Fibroblast of lung (primary cell): ENCODE measurements at regions not wholly inside any gene's neighbourhood (a gene's known extent, or its start where the extent isn't known, plus 50 kb on each side); places are given as distances from the start of the nearest gene placed in this dataset.

Experiments
- DNase-seq, 2 donors: peaks; one replicate each; pipeline versions ENCODE4 v3.0.0 to v3.0.0-alpha.2; 2010; ENCODE audit warnings: low read depth in 2 of 2
- H2AFZ ChIP-seq: 2 replicates; pipeline ENCODE4 v1.5.1; 2012; ENCODE audit warnings: low read length, control low read depth, inconsistent platforms
- H3K27ac ChIP-seq: 2 replicates; pipeline ENCODE4 v1.5.1; 2011; ENCODE audit warnings: low read length, control low read depth; ENCODE audit not compliant: insufficient read depth
- H3K27me3 ChIP-seq: 2 replicates; pipeline ENCODE4 v1.5.1; 2011; ENCODE audit warnings: mild to moderate bottlenecking, low read length; ENCODE audit not compliant: control insufficient read depth, insufficient read depth
- H3K36me3 ChIP-seq: 2 replicates; pipeline ENCODE4 v1.5.1; 2011; ENCODE audit warnings: low read length; ENCODE audit not compliant: control insufficient read depth, insufficient read depth
- H3K4me1 ChIP-seq: 2 replicates; pipeline ENCODE4 v1.5.1; 2011; ENCODE audit warnings: low read length; ENCODE audit not compliant: control insufficient read depth, insufficient read depth; ENCODE audit errors: extremely low read depth
- H3K4me2 ChIP-seq: 2 replicates; pipeline ENCODE4 v1.5.1; 2011; ENCODE audit warnings: low read length, control low read depth; ENCODE audit not compliant: insufficient read depth; ENCODE audit errors: extremely low read depth
- H3K4me3 ChIP-seq, 4 experiments: fragments of 200-600 bp in 1 of 4; sonication (generic) in 1 of 4; replicated peaks in 1 of 4; 2 replicates each; pipeline ENCODE4 v1.5.1; 2011 to 2016; ENCODE audit warnings: low read length in 4 of 4, low read depth in 3 of 4, mild to moderate bottlenecking in 3 of 4, control low read depth in 2 of 4, inconsistent platforms in 1 of 4, mixed read lengths in 1 of 4; ENCODE audit not compliant: insufficient read depth in 1 of 4; ENCODE audit errors: control extremely low read depth in 1 of 4
- H3K79me2 ChIP-seq: 2 replicates; pipeline ENCODE4 v1.5.1; 2012; ENCODE audit warnings: mild to moderate bottlenecking, low read length, inconsistent platforms; ENCODE audit not compliant: control insufficient read depth, insufficient read depth
- H3K9ac ChIP-seq: 2 replicates; pipeline ENCODE4 v1.5.1; 2011; ENCODE audit warnings: mild to moderate bottlenecking, low read length, control low read depth; ENCODE audit not compliant: insufficient read depth
- H3K9me3 ChIP-seq: 2 replicates; pipeline ENCODE4 v1.5.1; 2012; ENCODE audit warnings: low read depth, low read length; ENCODE audit not compliant: control insufficient read depth, insufficient read depth
- H4K20me1 ChIP-seq: 2 replicates; pipeline ENCODE4 v1.5.1; 2011; ENCODE audit warnings: low read length; ENCODE audit not compliant: control insufficient read depth, insufficient read depth; ENCODE audit errors: extremely low read depth
- CTCF ChIP-seq, 2 donors: IDR thresholded peaks in 1 of 2; conservative IDR thresholded peaks in 1 of 2; 1 replicate in 1 of 2; 2 replicates in 1 of 2; pipeline ENCODE4 v1.5.1; 2011 to 2012; ENCODE audit warnings: low read length in 2 of 2, control low read depth in 1 of 2, inconsistent platforms in 1 of 2, low read depth in 1 of 2, mild to moderate bottlenecking in 1 of 2
- EZH2 ChIP-seq: IDR thresholded peaks from 2 replicates; pipeline ENCODE4 v1.5.1; 2012; ENCODE audit warnings: low read length, control low read depth, mild to moderate bottlenecking; ENCODE audit errors: missing control alignments

GRCh38 chr1:43054961-43055360, 96.3 kb upstream of the SLC2A1 start:
- Histone ChIP-seq H3K27ac (no peak overlapping the region), H3K4me1 (no peaks in the 10 kb centered on the region), H2AFZ (no peak overlapping the region), H3K4me3 (no peak overlapping the region), H3K4me2 (no peak overlapping the region), H3K9ac (no peak overlapping the region), H3K27me3 (no peaks in the 10 kb centered on the region), H3K36me3 (no peaks in the 10 kb centered on the region), H3K9me3 (no peaks in the 10 kb centered on the region), H3K79me2 (no peaks in the 10 kb centered on the region), H4K20me1 (no peaks in the 10 kb centered on the region)
- peak in 1 of 2 donors; percentile 50 for DNase-seq
- no peak for TF ChIP-seq EZH2
- no peak for TF ChIP-seq CTCF (conservative IDR thresholded peaks at IDR 0.05 in 1 of 2, IDR thresholded peaks at IDR 0.05 in 1 of 2; ENCODE audit: low read depth in 1 of 2, low read length in 2 of 2)

- Histone ChIP-seq H4K20me1 (no peaks in the 10 kb centered on the region), H3K4me3 (no peak overlapping the region), H3K27me3 (no peaks in the 10 kb centered on the region), H3K9ac (no peak overlapping the region), H3K27ac (no peak overlapping the region), H2AFZ (no peak overlapping the region), H3K9me3 (no peaks in the 10 kb centered on the region), H3K79me2 (no peaks in the 10 kb centered on the region), H3K36me3 (no peaks in the 10 kb centered on the region), H3K4me1 (no peaks in the 10 kb centered on the region), H3K4me2 (no peak overlapping the region)
- DNase-seq: no peak
- no peak for TF ChIP-seq CTCF (conservative IDR thresholded peaks at IDR 0.05 in 1 of 2, IDR thresholded peaks at IDR 0.05 in 1 of 2; ENCODE audit: low read depth in 1 of 2, low read length in 2 of 2)
- TF ChIP-seq EZH2: no peak
Measured at GRCh38 chr1:43052786-43053439, 94.2 kb upstream of the SLC2A1 start.

- Histone ChIP-seq H3K9ac (no peak overlapping the region), H2AFZ (no peak overlapping the region), H3K36me3 (no peaks in the 10 kb centered on the region), H3K4me1 (no peaks in the 10 kb centered on the region), H3K27ac (no peak overlapping the region), H3K27me3 (no peaks in the 10 kb centered on the region), H4K20me1 (no peaks in the 10 kb centered on the region), H3K4me3 (no peak overlapping the region), H3K4me2 (no peak overlapping the region), H3K9me3 (no peaks in the 10 kb centered on the region), H3K79me2 (no peaks in the 10 kb centered on the region)
- no peak for DNase-seq
- TF ChIP-seq CTCF (conservative IDR thresholded peaks at IDR 0.05 in 1 of 2, IDR thresholded peaks at IDR 0.05 in 1 of 2; ENCODE audit: low read depth in 1 of 2, low read length in 2 of 2): no peak
- no peak for TF ChIP-seq EZH2
Measured at GRCh38 chr1:43052322-43052721, 93.7 kb upstream of the SLC2A1 start.
